Colonic mucosa (tissue), 4 donors: ENCODE measurements at regions not wholly inside any gene's neighbourhood (a gene's known extent, or its start where the extent isn't known, plus 50 kb on each side); places are given as distances from the start of the nearest gene placed in this dataset.

Experiments used
- DNase-seq: peaks from one replicate; pipeline ENCODE4 v3.0.0-alpha.2; 2020
- H3K27ac ChIP-seq: fragments of 200-600 bp; one replicate; pipeline ENCODE4 v1.8.0; 2021
- H3K27me3 ChIP-seq: fragments of 200-600 bp; one replicate; pipeline ENCODE4 v1.8.0; 2021
- H3K36me3 ChIP-seq: fragments of 200-600 bp; one replicate; pipeline ENCODE4 v1.8.0; 2021
- H3K4me1 ChIP-seq: fragments of 200-600 bp; one replicate; pipeline ENCODE4 v1.8.0; 2021; ENCODE audit warnings: mild to moderate bottlenecking
- H3K4me3 ChIP-seq: fragments of 200-600 bp; one replicate; pipeline ENCODE4 v1.8.0; 2021
- H3K9ac ChIP-seq, 2 donors: one replicate each; pipeline ENCODE4 v1.7.0; 2013; ENCODE audit warnings: control low read depth in 2 of 2, low read depth in 2 of 2, low read length in 2 of 2
- H3K9me3 ChIP-seq: fragments of 200-600 bp; one replicate; pipeline ENCODE4 v1.8.0; 2021
- intact Hi-C: fragments of 100-400 bp; cut with DNase I; formaldehyde crosslinking; loops from one replicate; pipeline ENCODE4 v1.14.1; 2022
- TF ChIP-seq, protein P1 (sequence below): fragments of 200-600 bp; IDR thresholded peaks from one replicate; pipeline ENCODE4 v1.8.0; 2022; ENCODE audit warnings: antibody characterized with exemption, mild to moderate bottlenecking
- donor health status: healthy.
- donor health status: DM: no; HTN: no; CAD: no.
- donor health status: DM: no; HTN: no; CAD: no.

GRCh38 chr2:15748736-15749323 is 157.2 kb downstream of the DDX1 start:
- peak; percentile 31 for DNase-seq
- H3K27ac ChIP-seq = no peak overlapping the region
- H3K4me1 ChIP-seq = no peaks in the 10 kb centered on the region
- intact Hi-C loops = loop anchor here (10.0 kb wide), 1 partner anchor 114 kb away; no protein-coding TSS in a partner anchor
- H3K9me3 ChIP-seq = no peaks in the 10 kb centered on the region
- no peaks in the 10 kb centered on the region for H3K36me3 ChIP-seq
- TF ChIP-seq, protein P1, sequence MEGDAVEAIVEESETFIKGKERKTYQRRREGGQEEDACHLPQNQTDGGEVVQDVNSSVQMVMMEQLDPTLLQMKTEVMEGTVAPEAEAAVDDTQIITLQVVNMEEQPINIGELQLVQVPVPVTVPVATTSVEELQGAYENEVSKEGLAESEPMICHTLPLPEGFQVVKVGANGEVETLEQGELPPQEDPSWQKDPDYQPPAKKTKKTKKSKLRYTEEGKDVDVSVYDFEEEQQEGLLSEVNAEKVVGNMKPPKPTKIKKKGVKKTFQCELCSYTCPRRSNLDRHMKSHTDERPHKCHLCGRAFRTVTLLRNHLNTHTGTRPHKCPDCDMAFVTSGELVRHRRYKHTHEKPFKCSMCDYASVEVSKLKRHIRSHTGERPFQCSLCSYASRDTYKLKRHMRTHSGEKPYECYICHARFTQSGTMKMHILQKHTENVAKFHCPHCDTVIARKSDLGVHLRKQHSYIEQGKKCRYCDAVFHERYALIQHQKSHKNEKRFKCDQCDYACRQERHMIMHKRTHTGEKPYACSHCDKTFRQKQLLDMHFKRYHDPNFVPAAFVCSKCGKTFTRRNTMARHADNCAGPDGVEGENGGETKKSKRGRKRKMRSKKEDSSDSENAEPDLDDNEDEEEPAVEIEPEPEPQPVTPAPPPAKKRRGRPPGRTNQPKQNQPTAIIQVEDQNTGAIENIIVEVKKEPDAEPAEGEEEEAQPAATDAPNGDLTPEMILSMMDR = peak; percentile 22
- no peaks in the 10 kb centered on the region for H3K27me3 ChIP-seq
- no peak overlapping the region for H3K9ac ChIP-seq
- no peak overlapping the region for H3K4me3 ChIP-seq

- intact Hi-C loops = loop anchor here (10.0 kb wide), 1 partner anchor 115 kb away; no protein-coding TSS in a partner anchor
- no peaks in the 10 kb centered on the region for H3K36me3 ChIP-seq
- no peaks in the 10 kb centered on the region for H3K4me1 ChIP-seq
- TF ChIP-seq, protein P1 = no peak
- no peaks in the 10 kb centered on the region for H3K9me3 ChIP-seq
- no peaks in the 10 kb centered on the region for H3K27me3 ChIP-seq
- DNase-seq = no peak
- no peak overlapping the region for H3K27ac ChIP-seq
- no peak overlapping the region for H3K4me3 ChIP-seq
- no peak overlapping the region for H3K9ac ChIP-seq
Observed at GRCh38 chr2:15749460-15750432, 158.1 kb downstream of the DDX1 start.

DNA sequence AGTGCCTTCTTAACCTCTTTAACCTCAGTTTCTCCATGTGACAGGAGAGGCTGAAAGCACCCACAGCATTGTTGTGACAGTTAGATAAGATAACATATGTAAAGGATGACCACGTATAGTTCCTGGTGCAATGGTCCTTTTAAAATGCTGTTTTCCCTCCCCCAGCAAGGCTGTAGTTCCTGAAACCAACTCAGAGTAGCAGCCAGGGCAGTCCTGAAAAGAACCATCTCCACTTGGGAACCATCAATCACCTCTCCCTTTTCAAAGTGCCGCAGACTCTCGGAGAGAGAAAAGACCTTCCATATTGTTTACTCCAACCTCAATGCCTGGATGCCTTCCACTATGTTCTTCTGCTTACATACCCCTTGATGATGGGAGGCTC is 158.8 kb downstream of the DDX1 start:
- Histone ChIP-seq H3K4me1 (no peaks in the 10 kb centered on the region), H3K9ac (no peak overlapping the region), H3K36me3 (no peaks in the 10 kb centered on the region), H3K9me3 (no peaks in the 10 kb centered on the region), H3K27me3 (no peaks in the 10 kb centered on the region), H3K27ac (no peak overlapping the region), H3K4me3 (no peak overlapping the region)
- no peak for DNase-seq
- intact Hi-C loops = no loop called here
- TF ChIP-seq, protein P1 = no peak

GRCh38 chr2:15750822-15751329 is 159.2 kb downstream of the DDX1 start:
- Histone ChIP-seq H3K9me3 (no peaks in the 10 kb centered on the region), H3K27me3 (no peaks in the 10 kb centered on the region), H3K27ac (no peak overlapping the region), H3K4me3 (no peak overlapping the region), H3K36me3 (no peaks in the 10 kb centered on the region), H3K4me1 (no peaks in the 10 kb centered on the region), H3K9ac (no peak overlapping the region)
- intact Hi-C loops = no loop called here
- DNase-seq = no peak
- TF ChIP-seq, protein P1 = no peak

- no peaks in the 10 kb centered on the region for H3K9me3 ChIP-seq
- TF ChIP-seq, protein P1 = no peak
- H3K4me3 ChIP-seq = no peak overlapping the region
- no peak for DNase-seq
- H3K4me1 ChIP-seq = no peaks in the 10 kb centered on the region
- H3K27me3 ChIP-seq = no peaks in the 10 kb centered on the region
- intact Hi-C loops = no loop called here
- no peak overlapping the region for H3K27ac ChIP-seq
- H3K9ac ChIP-seq = no peak overlapping the region
- no peaks in the 10 kb centered on the region for H3K36me3 ChIP-seq
Observed at GRCh38 chr2:15751477-15751876, 159.8 kb downstream of the DDX1 start.
